Fibroblast of pulmonary artery (primary cell): ENCODE measurements at regions not wholly inside any gene's neighbourhood (a gene's known extent, or its start where the extent isn't known, plus 50 kb on each side); places are given as distances from the start of the nearest gene placed in this dataset.

ENCODE experiments used
- DNase-seq: peaks from one replicate; pipeline ENCODE4 v3.0.0-alpha.2; 2010; ENCODE audit warnings: low read depth
- H3K4me3 ChIP-seq: replicated peaks from 2 replicates; pipeline ENCODE4 v1.5.1; 2011; ENCODE audit warnings: low read depth, mild to moderate bottlenecking, control low read depth, low read length, moderate library complexity
- TF ChIP-seq, protein P1 (sequence below): IDR thresholded peaks from 2 replicates; pipeline ENCODE4 v1.5.1; 2011; ENCODE audit warnings: mild to moderate bottlenecking, control low read depth, low read length, inconsistent platforms; ENCODE audit errors: missing control alignments

DNA sequence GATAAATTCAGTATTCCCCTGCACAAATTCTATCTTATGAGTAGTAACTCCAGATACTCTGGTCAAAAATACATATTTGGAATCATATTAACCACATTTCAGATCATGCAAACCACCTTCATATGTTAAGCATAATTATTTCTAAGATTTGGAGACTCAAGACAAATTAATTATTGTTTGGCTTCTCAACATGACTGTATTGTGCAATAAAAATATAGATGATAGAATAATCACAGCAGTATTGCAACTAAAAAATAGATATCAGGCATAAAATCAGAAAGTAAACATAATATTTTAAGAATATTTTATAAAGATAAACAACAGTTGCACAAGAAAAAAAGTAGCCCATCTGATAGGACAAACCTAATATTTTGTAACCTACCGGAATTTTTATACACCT is 1767.6 kb upstream of the NUDT12 start:
- TF ChIP-seq, protein P1, sequence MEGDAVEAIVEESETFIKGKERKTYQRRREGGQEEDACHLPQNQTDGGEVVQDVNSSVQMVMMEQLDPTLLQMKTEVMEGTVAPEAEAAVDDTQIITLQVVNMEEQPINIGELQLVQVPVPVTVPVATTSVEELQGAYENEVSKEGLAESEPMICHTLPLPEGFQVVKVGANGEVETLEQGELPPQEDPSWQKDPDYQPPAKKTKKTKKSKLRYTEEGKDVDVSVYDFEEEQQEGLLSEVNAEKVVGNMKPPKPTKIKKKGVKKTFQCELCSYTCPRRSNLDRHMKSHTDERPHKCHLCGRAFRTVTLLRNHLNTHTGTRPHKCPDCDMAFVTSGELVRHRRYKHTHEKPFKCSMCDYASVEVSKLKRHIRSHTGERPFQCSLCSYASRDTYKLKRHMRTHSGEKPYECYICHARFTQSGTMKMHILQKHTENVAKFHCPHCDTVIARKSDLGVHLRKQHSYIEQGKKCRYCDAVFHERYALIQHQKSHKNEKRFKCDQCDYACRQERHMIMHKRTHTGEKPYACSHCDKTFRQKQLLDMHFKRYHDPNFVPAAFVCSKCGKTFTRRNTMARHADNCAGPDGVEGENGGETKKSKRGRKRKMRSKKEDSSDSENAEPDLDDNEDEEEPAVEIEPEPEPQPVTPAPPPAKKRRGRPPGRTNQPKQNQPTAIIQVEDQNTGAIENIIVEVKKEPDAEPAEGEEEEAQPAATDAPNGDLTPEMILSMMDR, result no peak
- H3K4me3 ChIP-seq, result no peak overlapping the region
- DNase-seq, result no peak

DNA sequence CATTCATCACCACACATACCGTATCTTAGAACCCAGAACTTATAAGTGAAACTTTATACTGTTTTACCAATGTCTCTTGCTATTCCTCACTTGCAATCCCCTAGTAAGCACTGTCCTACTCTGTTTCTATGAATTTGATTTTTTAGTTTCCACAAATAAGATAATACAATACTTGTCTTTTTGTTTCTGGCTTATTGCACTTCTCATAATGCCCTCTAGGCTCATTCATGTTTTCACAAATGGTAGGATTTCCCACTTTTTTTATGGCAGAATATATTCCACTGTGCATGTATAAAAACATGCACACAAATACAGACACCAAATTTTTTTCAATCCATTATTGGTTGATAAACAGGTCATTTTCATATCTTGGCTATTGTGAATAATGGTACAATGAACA is 1742.3 kb upstream of the NUDT12 start:
- H3K4me3 ChIP-seq, result no peak overlapping the region
- TF ChIP-seq, protein P1, result no peak
- no peak for DNase-seq

DNA sequence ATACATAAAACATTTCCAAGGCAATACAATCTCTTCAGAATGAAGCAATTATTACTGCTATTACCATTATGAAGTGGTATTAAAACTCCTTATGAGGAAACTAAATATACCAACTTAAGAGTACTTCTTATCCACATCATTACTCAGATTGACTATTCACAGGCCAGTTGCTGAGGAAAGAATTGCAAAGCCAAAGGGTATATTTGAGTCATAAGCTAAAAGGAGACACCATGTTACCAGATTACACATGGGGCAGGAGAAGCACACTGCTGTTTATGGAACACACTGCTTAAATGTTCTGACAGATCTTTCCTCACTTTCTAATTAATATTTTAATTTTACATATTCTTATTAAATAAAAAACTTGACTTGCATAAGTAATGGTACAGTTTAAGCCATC is 1726.4 kb upstream of the NUDT12 start:
- TF ChIP-seq, protein P1, result no peak
- H3K4me3 ChIP-seq, result no peak overlapping the region
- no peak for DNase-seq

DNA sequence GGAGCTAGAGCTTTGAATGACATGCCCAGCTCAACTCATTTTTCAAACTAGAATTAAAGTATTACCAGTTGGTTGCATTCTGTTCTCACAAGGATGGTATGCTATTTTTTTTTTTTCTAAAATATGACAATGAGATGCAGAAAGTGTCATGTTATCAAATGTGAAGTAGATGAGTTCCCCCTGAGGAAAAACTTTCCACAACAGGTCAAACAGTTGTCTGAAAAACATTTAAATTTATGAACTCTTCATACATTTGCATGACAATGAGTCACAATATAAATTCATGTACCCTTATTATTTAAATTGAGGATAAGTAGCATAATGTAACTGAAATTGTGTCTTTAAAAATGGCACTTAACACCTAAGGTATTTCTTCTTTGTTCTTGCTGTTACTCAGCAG is 1720.5 kb upstream of the NUDT12 start:
- H3K4me3 ChIP-seq, result no peak overlapping the region
- TF ChIP-seq, protein P1, result no peak
- no peak for DNase-seq

DNA sequence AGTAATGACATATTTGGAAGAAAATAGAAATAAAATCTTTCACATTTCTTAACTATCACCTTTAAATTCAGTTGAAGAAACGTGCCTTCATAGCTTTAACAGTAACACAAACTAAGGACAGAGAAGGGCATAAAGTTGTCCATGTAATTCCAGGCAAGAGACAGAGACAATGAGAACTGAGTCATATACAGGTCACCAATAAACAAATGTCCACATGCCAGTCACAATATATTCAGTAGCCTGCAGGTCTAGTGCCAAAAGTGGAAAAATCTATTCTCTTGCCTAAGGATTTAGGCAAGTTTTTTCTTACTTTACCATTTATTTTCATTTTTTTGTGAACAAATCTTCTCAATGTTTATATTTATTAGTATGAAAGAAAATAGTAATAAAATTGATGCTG is 1711.5 kb upstream of the NUDT12 start:
- H3K4me3 ChIP-seq, result no peak overlapping the region
- TF ChIP-seq, protein P1, result no peak
- no peak for DNase-seq

DNA sequence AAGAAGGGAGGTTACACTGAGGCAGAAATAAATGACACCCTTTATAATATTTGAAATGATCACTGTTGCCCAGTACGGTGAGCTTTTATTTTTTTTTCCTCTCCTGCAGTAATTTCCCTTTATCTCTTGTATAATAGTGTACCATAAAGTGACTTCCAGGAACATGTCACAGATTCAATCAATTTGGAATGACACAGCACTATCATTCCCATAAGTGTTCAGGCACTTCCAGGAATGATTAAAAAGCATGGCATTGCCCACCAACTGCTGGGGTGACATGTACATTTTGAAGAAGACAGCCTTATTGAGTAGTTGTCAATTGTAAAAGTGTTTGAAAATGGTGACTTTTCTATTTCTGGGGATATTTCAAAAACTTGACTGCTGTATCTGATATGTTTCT is 1700.9 kb upstream of the NUDT12 start:
- TF ChIP-seq, protein P1, result no peak
- DNase-seq, result no peak
- no peak overlapping the region for H3K4me3 ChIP-seq

DNA sequence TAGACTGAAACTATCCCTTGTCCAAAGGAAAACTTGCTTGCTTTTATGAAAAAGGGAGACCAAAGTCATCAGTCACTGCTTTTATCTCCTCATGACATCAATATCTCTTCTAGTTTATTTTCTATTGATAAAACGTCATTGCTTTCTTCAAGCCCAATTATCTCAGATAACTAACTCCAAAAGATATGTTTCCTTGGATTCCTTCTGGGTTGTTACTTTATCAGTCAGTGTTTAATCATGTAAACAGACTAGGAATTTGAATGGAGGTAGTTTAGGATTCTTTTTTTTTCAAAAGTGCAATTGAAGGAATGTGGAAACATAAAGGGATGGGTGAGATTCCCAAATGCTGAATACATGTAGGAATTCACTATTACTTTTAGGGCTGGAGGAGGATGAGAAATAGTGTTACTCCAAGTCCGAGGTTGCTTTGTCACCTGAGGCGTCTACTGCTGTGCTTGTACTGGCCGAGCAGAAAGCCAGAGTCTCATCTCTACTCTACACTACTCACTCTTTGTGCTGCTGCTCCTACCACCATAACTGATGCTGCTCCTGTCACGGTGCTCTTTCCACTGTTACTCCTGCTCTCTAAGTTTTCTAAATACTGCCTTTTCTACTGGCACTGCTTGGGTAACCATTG is 1697.1 kb upstream of the NUDT12 start:
- TF ChIP-seq, protein P1, result no peak

More for the DNA sequence above, 1697.1 kb upstream of the NUDT12 start:
- no peak for DNase-seq
- no peak overlapping the region for H3K4me3 ChIP-seq
